SHP77 treated with DMSO at 0.1 percent for 48 hours (cell line): ENCODE measurements at regions not wholly inside any gene's neighbourhood (a gene's known extent, or its start where the extent isn't known, plus 50 kb on each side); places are given as distances from the start of the nearest gene placed in this dataset.

Experiments
- DNase-seq: peaks from one replicate; lab custom pipeline; 2025; lab: John Stamatoyannopoulos, UW

- DNase-seq = no peak
Observed at GRCh38 chr14:85387181-85387580, 142.8 kb upstream of the FLRT2 start.

- DNase-seq = no peak
Observed at GRCh38 chr14:85390236-85390635, 139.7 kb upstream of the FLRT2 start.

- no peak for DNase-seq
Observed at GRCh38 chr14:85391455-85391854, 138.5 kb upstream of the FLRT2 start.

- no peak for DNase-seq
Observed at GRCh38 chr14:85391892-85392291, 138.1 kb upstream of the FLRT2 start.

GRCh38 chr14:85399186-85399585, 130.8 kb upstream of the FLRT2 start:
- DNase-seq = no peak

GRCh38 chr14:85400678-85401077, 129.3 kb upstream of the FLRT2 start:
- DNase-seq = no peak

- DNase-seq = no peak
Observed at GRCh38 chr14:85401384-85401783, 128.6 kb upstream of the FLRT2 start.

GRCh38 chr14:85402569-85403162, 127.3 kb upstream of the FLRT2 start:
- DNase-seq = no peak

- no peak for DNase-seq
Observed at GRCh38 chr14:85409481-85410210, 120.3 kb upstream of the FLRT2 start.

- no peak for DNase-seq
Observed at GRCh38 chr14:85412756-85413155, 117.2 kb upstream of the FLRT2 start.

GRCh38 chr14:85413836-85414526, 116.0 kb upstream of the FLRT2 start:
- no peak for DNase-seq

- DNase-seq = peak; percentile 37
Observed at GRCh38 chr14:85415015-85415712, 114.8 kb upstream of the FLRT2 start.

- no peak for DNase-seq
Observed at GRCh38 chr14:85416771-85417170, 113.2 kb upstream of the FLRT2 start.

- DNase-seq = no peak
Observed at GRCh38 chr14:85417396-85417795, 112.5 kb upstream of the FLRT2 start.

- no peak for DNase-seq
Observed at GRCh38 chr14:85418721-85419120, 111.2 kb upstream of the FLRT2 start.

- DNase-seq = no peak
Observed at GRCh38 chr14:85420278-85420677, 109.7 kb upstream of the FLRT2 start.

- DNase-seq = no peak
Observed at GRCh38 chr14:85420707-85421106, 109.2 kb upstream of the FLRT2 start.

GRCh38 chr14:85421186-85421877, 108.6 kb upstream of the FLRT2 start:
- DNase-seq = no peak

- no peak for DNase-seq
Observed at GRCh38 chr14:85423889-85424288, 106.1 kb upstream of the FLRT2 start.

GRCh38 chr14:85425507-85425906, 104.4 kb upstream of the FLRT2 start:
- DNase-seq = no peak

GRCh38 chr14:85426068-85426935, 103.6 kb upstream of the FLRT2 start:
- no peak for DNase-seq
